HUES48 (cell line): ENCODE measurements at regions not wholly inside any gene's neighbourhood (a gene's known extent, or its start where the extent isn't known, plus 50 kb on each side); places are given as distances from the start of the nearest gene placed in this dataset.

Source experiments
- H3K27ac ChIP-seq: one replicate; pipeline ENCODE4 v1.7.0; 2013; ENCODE audit warnings: low read depth, low read length, inconsistent platforms
- H3K27me3 ChIP-seq: 2 replicates; pipeline ENCODE4 v1.6.1; 2013; ENCODE audit warnings: mild to moderate bottlenecking, low read length; ENCODE audit not compliant: control insufficient read depth, insufficient read depth
- H3K36me3 ChIP-seq: 2 replicates; pipeline ENCODE4 v1.6.1; 2013; ENCODE audit warnings: low read length; ENCODE audit not compliant: control insufficient read depth, insufficient read depth
- H3K4me1 ChIP-seq: 2 replicates; pipeline ENCODE4 v1.6.1; 2013; ENCODE audit warnings: mild to moderate bottlenecking, low read length; ENCODE audit not compliant: control insufficient read depth, insufficient read depth
- H3K4me3 ChIP-seq: 2 replicates; pipeline ENCODE4 v1.5.1; 2013; ENCODE audit warnings: mild to moderate bottlenecking, low read depth, low read length
- H3K9ac ChIP-seq: 2 replicates; pipeline ENCODE4 v1.6.1; 2013; ENCODE audit warnings: mild to moderate bottlenecking, low read depth, low read length, moderate library complexity
- H3K9me3 ChIP-seq: 2 replicates; pipeline ENCODE4 v1.6.1; 2013; ENCODE audit warnings: low read length; ENCODE audit not compliant: control insufficient read depth, insufficient read depth

DNA sequence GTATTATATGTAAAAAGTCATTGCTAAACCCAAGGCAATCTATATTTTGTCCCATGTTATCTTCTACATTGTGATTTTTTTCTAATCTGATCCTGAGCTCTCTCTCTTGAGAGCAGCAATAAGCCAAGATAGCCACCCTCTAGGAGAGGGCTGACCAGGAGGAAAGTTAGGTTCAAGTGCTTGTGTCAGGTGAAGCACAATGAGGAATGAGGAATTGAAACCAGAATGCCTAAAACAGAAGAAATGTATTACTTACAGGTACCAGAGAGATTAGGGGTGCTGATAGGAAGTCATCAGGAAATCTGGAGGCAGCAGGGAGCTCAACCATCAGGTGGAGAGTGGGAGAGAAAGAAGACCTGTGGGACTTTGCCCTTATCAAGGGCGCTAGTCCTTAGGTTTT lies 85.5 kb upstream of the BARHL2 start:
- H3K4me3 ChIP-seq: no peak overlapping the region
- no peak overlapping the region for H3K9ac ChIP-seq
- no peaks in the 10 kb centered on the region for H3K36me3 ChIP-seq
- no peak overlapping the region for H3K27ac ChIP-seq
- H3K27me3 ChIP-seq: peaks cover 13% of the 10 kb centered on the region
- no peaks in the 10 kb centered on the region for H3K9me3 ChIP-seq
- peaks cover 8% of the 10 kb centered on the region; the same call in 1 of the 2 replicates for H3K4me1 ChIP-seq

DNA sequence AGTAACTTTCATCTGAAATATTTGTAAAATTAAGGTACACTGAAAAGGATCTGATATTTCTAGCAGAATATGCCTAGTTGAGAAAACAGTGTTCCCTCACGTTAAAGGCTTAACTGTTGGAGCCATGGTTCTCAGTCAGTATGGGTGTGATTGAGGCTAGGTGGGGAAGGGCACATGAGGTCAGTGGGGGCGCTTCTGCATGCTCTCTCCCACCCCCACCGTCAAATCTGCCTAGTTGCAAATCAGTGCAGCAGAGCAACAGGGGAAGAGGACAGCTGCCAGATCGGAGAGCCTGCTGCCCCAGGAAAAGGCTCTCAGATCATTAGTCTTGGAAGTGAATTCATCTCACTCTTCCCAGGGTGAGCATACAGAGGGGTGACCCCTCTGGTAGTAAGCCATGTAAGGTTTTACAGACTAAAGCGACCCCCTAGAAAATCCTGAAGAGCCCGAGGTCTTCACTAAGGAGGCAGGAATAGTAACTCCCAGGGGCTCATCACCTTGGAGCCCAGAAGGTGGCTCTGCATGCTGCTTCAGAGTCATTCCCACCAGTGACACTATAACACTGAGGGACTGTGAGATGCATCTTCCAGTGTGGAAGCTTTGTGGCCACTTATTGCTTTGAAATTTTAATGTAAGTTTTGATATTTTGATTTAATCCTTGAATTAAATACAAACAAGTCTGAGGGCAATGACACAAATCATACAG lies 83.1 kb upstream of the BARHL2 start:
- Histone ChIP-seq H3K4me3 (no peak overlapping the region), H3K4me1 (peaks cover 5% of the 10 kb centered on the region; the same call in 1 of the 2 replicates), H3K9me3 (no peaks in the 10 kb centered on the region), H3K27me3 (no peaks in the 10 kb centered on the region; the same call in 1 of the 2 replicates), H3K27ac (no peak overlapping the region), H3K9ac (no peak overlapping the region), H3K36me3 (no peaks in the 10 kb centered on the region)

DNA sequence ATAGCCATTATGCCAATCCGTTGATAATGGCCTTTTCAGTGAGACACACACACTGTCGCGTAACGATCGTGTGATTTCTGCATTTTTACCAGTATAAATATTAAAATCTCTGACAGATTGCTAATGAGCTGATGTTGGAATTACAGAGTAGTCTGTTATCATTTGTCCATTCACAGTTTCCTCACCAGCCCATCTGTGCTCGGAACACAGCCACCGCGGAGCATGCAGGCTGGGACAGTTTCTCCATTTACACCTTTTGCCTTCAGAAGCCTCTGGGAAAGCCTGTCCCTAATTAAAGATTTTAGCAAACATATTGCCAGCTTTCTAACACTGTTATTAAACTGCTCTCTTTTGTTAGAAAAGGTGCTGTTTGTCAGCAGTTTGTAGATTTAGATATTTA lies 82.2 kb upstream of the BARHL2 start:
- H3K4me3 ChIP-seq: no peak overlapping the region
- no peaks in the 10 kb centered on the region; the same call in 1 of the 2 replicates for H3K27me3 ChIP-seq
- H3K9me3 ChIP-seq: no peaks in the 10 kb centered on the region
- H3K4me1 ChIP-seq: peaks cover 5% of the 10 kb centered on the region; the same call in 1 of the 2 replicates
- no peaks in the 10 kb centered on the region for H3K36me3 ChIP-seq
- H3K9ac ChIP-seq: no peak overlapping the region
- H3K27ac ChIP-seq: no peak overlapping the region

DNA sequence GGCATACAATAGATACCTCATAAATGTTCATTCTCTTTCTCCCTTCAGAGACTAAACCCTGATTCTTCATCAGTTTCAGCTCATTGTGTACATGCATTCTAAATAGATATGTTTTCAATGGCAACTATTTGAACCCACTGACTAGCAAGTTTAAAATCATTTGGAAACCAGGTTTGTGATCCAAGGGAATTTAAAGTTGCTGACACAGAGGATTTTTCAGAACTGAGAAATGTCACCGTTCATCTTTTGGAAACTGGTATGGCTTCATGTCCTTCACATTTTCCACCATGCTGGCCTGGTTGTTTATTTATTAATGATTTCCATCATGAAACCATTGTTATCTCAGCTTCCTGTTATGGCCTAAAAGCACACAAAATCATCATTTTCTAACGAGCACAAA lies 81.8 kb upstream of the BARHL2 start:
- Histone ChIP-seq H3K27ac (no peak overlapping the region), H3K9ac (no peak overlapping the region), H3K27me3 (no peaks in the 10 kb centered on the region; the same call in 1 of the 2 replicates), H3K4me3 (no peak overlapping the region), H3K9me3 (no peaks in the 10 kb centered on the region), H3K4me1 (peaks cover 5% of the 10 kb centered on the region; the same call in 1 of the 2 replicates), H3K36me3 (no peaks in the 10 kb centered on the region)

DNA sequence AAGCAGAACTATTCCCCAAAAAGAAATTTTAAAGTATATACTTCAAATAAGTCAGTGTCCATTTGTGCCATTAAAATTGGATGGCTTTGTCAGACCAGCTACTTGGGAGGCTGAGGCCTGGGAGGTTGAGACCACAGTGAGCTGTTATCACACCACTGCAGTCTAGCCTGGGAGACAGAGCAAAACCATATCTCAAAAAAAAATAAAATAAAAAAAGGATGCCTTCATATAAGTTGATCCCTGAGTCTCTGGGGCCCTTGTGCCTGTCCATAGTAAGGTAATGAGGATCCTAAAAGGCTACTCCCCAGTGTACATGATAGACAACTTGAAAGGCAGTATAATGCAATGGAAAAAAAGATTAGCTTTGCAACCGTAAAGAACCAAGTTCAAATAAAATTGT lies 81.2 kb upstream of the BARHL2 start:
- no peaks in the 10 kb centered on the region for H3K27me3 ChIP-seq
- H3K9ac ChIP-seq: no peak overlapping the region
- H3K36me3 ChIP-seq: no peaks in the 10 kb centered on the region
- no peak overlapping the region for H3K4me3 ChIP-seq
- H3K4me1 ChIP-seq: peaks cover 5% of the 10 kb centered on the region; the same call in 1 of the 2 replicates
- H3K9me3 ChIP-seq: no peaks in the 10 kb centered on the region
- no peak overlapping the region for H3K27ac ChIP-seq

DNA sequence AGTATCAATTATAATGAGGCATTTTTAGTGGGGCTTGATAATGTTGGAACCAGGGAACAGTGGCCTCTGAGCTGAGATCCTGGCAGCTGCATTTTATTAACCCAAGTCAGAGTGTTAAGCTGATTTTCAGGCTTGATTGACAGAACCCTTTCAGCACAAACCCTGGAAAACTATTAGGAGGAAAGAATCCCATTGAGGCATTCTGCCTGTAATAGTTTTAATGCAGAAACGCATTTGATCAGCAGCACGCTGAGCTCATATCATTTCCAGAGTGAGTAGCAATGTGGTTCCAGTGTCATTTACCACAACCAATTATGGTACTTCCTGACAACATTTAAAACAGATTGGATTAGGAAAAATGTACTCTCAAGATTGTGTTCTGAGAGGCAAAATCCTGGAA lies 78.3 kb upstream of the BARHL2 start:
- Histone ChIP-seq H3K4me1 (peaks cover 5% of the 10 kb centered on the region; the same call in 1 of the 2 replicates), H3K9me3 (no peaks in the 10 kb centered on the region), H3K27ac (no peak overlapping the region), H3K9ac (no peak overlapping the region), H3K27me3 (no peaks in the 10 kb centered on the region), H3K4me3 (no peak overlapping the region), H3K36me3 (no peaks in the 10 kb centered on the region)

DNA sequence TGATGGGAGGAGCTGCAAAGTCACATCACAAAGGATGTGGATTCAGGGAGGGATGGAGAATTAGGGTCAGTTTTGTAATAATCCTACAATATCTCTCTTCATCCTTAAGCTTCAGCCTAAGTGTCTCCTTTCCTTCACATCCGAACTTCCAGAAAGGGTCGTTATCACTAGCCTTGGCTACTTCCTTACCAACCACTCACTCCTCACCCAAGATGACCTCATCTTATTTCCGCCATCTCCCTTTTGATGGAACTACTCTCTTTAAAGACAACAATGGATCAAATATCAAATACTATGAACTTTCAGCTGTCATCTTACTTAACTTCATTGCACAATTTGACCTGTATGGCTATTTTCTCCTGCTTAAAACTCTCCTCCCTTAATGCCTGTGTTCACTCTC lies 69.6 kb upstream of the BARHL2 start:
- 0 out of 2 replicates have a peak, but pooled peaks cover 2% of the 10 kb centered on the region for H3K27me3 ChIP-seq

DNA sequence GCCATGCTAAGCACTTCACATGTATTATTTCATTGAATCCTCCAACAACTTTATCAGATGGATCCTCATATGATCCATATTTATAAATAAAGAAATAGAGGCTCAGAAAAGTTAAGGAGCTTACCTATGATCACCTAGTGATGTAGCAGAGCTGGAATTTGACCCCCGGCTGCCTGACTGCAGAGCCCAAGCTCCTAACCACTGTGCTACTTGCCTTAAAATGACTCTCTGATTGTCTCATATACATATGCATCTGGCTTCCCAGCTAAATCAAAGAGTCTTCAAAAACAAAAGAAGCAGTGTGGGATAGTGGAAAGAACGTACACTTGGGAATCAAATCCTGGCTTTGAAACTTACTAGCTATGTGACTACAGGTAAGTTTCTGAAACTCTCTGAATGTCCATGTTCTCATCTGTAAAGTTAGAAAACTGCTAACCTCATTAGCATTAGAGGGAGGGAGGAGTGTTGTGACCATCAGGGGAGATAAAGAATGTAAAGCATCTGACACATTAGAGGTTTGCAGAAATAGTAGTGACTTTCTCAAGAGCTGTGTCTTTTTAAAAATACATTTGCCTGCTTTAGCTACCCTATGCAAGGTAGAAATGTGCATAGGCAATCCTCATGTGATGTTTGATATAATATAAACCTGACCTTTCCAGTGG lies 67.2 kb upstream of the BARHL2 start:
- Histone ChIP-seq H3K9ac (no peak overlapping the region), H3K9me3 (no peaks in the 10 kb centered on the region), H3K36me3 (no peaks in the 10 kb centered on the region), H3K27me3 (0 out of 2 replicates have a peak, but pooled peaks cover 2% of the 10 kb centered on the region), H3K4me1 (peaks cover 13% of the 10 kb centered on the region), H3K27ac (peak overlapping the region; percentile 44), H3K4me3 (no peak overlapping the region; the same call in 1 of the 2 replicates)

More for the DNA sequence above, 69.6 kb upstream of the BARHL2 start:
- Histone ChIP-seq H3K36me3 (no peaks in the 10 kb centered on the region), H3K4me3 (no peak overlapping the region), H3K9ac (no peak overlapping the region), H3K9me3 (no peaks in the 10 kb centered on the region), H3K27ac (no peak overlapping the region), H3K4me1 (peaks cover 13% of the 10 kb centered on the region)

DNA sequence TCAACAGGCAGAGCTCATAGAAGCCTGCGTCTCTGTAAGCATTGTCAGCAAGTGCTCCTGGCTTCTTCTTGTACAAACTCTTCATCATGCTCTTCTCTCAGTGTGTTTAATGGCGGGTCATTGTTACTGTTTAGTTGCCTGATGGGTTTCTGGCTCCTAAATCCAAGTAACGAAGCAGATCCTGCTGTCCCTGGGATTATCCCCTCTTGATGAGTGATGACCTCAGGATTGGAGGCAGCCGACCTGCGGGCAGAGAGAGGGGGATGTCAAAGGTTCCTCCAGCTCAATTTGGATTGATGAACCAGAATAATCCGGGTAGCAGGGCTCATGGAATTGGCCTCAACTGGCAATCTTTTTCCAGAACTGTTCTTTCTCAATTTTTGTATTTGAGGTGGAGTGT lies 66.1 kb upstream of the BARHL2 start:
- Histone ChIP-seq H3K27ac (no peak overlapping the region), H3K9me3 (no peaks in the 10 kb centered on the region), H3K36me3 (no peaks in the 10 kb centered on the region), H3K4me1 (peaks cover 17% of the 10 kb centered on the region), H3K9ac (no peak overlapping the region), H3K4me3 (no peak overlapping the region), H3K27me3 (0 out of 2 replicates have a peak, but pooled peaks cover 2% of the 10 kb centered on the region)

DNA sequence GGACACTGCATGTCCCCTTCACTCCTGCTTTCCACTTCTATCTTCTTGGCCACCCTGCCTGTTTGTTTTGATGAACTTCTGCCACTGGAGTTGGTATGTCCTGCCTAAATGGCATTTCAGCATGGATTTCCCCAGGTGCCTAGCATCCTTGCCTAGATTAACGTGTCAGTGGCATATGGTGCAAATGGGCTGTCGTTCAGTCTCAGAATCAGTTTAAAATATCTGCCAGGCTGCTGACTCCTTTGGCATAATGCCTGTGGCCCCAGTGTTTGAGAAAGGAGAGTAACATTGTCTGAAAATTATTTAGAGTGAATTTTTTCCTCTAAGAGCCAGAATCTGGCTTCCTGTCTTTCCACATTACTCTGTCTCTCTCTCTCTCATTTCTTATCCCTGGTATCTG lies 64.9 kb upstream of the BARHL2 start:
- Histone ChIP-seq H3K4me1 (peaks cover 17% of the 10 kb centered on the region), H3K27me3 (0 out of 2 replicates have a peak, but pooled peaks cover 2% of the 10 kb centered on the region), H3K9me3 (no peaks in the 10 kb centered on the region), H3K4me3 (no peak overlapping the region), H3K36me3 (no peaks in the 10 kb centered on the region), H3K9ac (no peak overlapping the region), H3K27ac (no peak overlapping the region)

DNA sequence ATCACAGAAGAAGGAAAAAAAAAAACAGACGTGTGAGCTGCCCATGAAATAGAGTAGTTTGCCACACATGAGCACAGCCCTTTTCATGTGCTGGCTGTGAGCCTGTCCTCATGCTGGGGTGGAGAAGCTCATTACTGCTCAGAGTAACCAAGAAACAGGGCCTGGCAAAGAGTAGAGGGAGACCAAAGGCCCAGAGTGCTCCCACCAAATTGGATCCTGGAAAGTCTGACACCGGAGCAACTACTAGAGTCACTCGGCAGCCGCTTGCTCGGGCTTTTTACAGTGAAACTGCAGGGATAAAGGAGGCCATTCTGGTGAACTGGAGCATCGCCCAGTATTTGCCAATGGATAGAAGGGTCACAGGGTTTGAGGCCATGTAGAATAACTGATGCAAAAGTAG lies 64.4 kb upstream of the BARHL2 start:
- Histone ChIP-seq H3K9me3 (no peaks in the 10 kb centered on the region), H3K9ac (no peak overlapping the region), H3K36me3 (no peaks in the 10 kb centered on the region), H3K27me3 (0 out of 2 replicates have a peak, but pooled peaks cover 2% of the 10 kb centered on the region), H3K4me3 (no peak overlapping the region), H3K4me1 (peaks cover 17% of the 10 kb centered on the region), H3K27ac (no peak overlapping the region)
